Trophoblast cell (in vitro differentiated cells and primary cell): ENCODE measurements at regions not wholly inside any gene's neighbourhood (a gene's known extent, or its start where the extent isn't known, plus 50 kb on each side); places are given as distances from the start of the nearest gene placed in this dataset.

Source experiments
- DNase-seq, 2 donors: peaks; one replicate each; pipeline ENCODE4 v3.0.0-alpha.2; 2016
- H2AFZ ChIP-seq: 2 replicates; pipeline ENCODE4 v1.6.1; 2013; ENCODE audit warnings: low read length, moderate library complexity, mild to moderate bottlenecking; ENCODE audit not compliant: insufficient read depth, poor library complexity
- H2AK5ac ChIP-seq: 2 replicates; pipeline ENCODE4 v1.6.1; 2013; ENCODE audit warnings: mild to moderate bottlenecking, low read length
- H2BK120ac ChIP-seq: 2 replicates; pipeline ENCODE4 v1.6.1; 2013; ENCODE audit warnings: low read length, mild to moderate bottlenecking, moderate library complexity; ENCODE audit not compliant: insufficient read depth, poor library complexity
- H2BK12ac ChIP-seq: 2 replicates; pipeline ENCODE4 v1.6.1; 2013; ENCODE audit warnings: mild to moderate bottlenecking, low read length, moderate library complexity
- H2BK5ac ChIP-seq: 2 replicates; pipeline ENCODE4 v1.6.1; 2013; ENCODE audit warnings: low read length, low read depth, moderate library complexity, mild to moderate bottlenecking; ENCODE audit not compliant: poor library complexity
- H3K14ac ChIP-seq: 2 replicates; pipeline ENCODE4 v1.6.1; 2013; ENCODE audit warnings: mild to moderate bottlenecking, low read length
- H3K18ac ChIP-seq: 2 replicates; pipeline ENCODE4 v1.6.1; 2013; ENCODE audit warnings: mild to moderate bottlenecking, low read length
- H3K23ac ChIP-seq: 2 replicates; pipeline ENCODE4 v1.6.1; 2013; ENCODE audit warnings: low read length
- H3K27ac ChIP-seq: 2 replicates; pipeline ENCODE4 v1.5.1; 2013; ENCODE audit warnings: low read depth, mild to moderate bottlenecking, inconsistent platforms, low read length, moderate library complexity
- H3K27me3 ChIP-seq: 2 replicates; pipeline ENCODE4 v1.6.1; 2013; ENCODE audit warnings: inconsistent platforms, mild to moderate bottlenecking, low read length, moderate library complexity; ENCODE audit not compliant: insufficient read depth
- H3K36me3 ChIP-seq, 2 experiments: 1 replicate in 1 of 2; 2 replicates in 1 of 2; pipeline ENCODE4 v1.6.1; 2013; ENCODE audit warnings: low read length in 2 of 2, mild to moderate bottlenecking in 2 of 2, moderate library complexity in 1 of 2; ENCODE audit not compliant: insufficient read depth in 2 of 2, control insufficient read depth in 1 of 2
- H3K4ac ChIP-seq: 2 replicates; pipeline ENCODE4 v1.6.1; 2013; ENCODE audit warnings: low read depth, mild to moderate bottlenecking, low read length, moderate library complexity
- H3K4me1 ChIP-seq, 2 experiments: 1 replicate in 1 of 2; 2 replicates in 1 of 2; pipeline ENCODE4 v1.6.1; 2013; ENCODE audit warnings: low read length in 2 of 2, mild to moderate bottlenecking in 2 of 2, moderate library complexity in 1 of 2; ENCODE audit not compliant: insufficient read depth in 2 of 2, control insufficient read depth in 1 of 2
- H3K4me2 ChIP-seq: 2 replicates; pipeline ENCODE4 v1.6.1; 2013; ENCODE audit warnings: inconsistent platforms, mild to moderate bottlenecking, low read length, moderate library complexity
- H3K4me3 ChIP-seq: 2 replicates; pipeline ENCODE4 v1.5.1; 2013; ENCODE audit warnings: mild to moderate bottlenecking, low read depth, low read length, inconsistent platforms
- H3K79me1 ChIP-seq: one replicate; pipeline ENCODE4 v1.6.1; 2013; ENCODE audit warnings: low read length
- H3K79me2 ChIP-seq: 2 replicates; pipeline ENCODE4 v1.6.1; 2013; ENCODE audit warnings: low read length, mild to moderate bottlenecking; ENCODE audit not compliant: control insufficient read depth, insufficient read depth, poor library complexity
- H3K9ac ChIP-seq: 2 replicates; pipeline ENCODE4 v1.6.1; 2013; ENCODE audit warnings: mild to moderate bottlenecking, low read length
- H3K9me3 ChIP-seq: 2 replicates; pipeline ENCODE4 v1.6.1; 2013; ENCODE audit warnings: low read depth, mild to moderate bottlenecking, control low read depth, inconsistent platforms, low read length; ENCODE audit not compliant: insufficient read depth
- H4K12ac ChIP-seq: 2 replicates; pipeline ENCODE4 v1.6.1; 2013; ENCODE audit warnings: low read depth, mild to moderate bottlenecking, low read length, moderate library complexity
- H4K8ac ChIP-seq: 2 replicates; pipeline ENCODE4 v1.6.1; 2013; ENCODE audit warnings: low read depth, mild to moderate bottlenecking, low read length, moderate library complexity
- H4K91ac ChIP-seq: one replicate; pipeline ENCODE4 v1.6.1; 2013; ENCODE audit warnings: low read depth, mild to moderate bottlenecking, low read length, moderate library complexity
- WGBS: extraction: QIAGEN DNeasy Blood & Tissue Kit; methylation state at CpG from one replicate; pipeline ENCODE4 v1.1.7; 2013; ENCODE audit warnings: missing lambda C conversion rate; ENCODE audit not compliant: insufficient read length, insufficient coverage; ENCODE audit errors: extremely low coverage; 5-methylcytosine and 5-hydroxymethylcytosine counted together

DNA sequence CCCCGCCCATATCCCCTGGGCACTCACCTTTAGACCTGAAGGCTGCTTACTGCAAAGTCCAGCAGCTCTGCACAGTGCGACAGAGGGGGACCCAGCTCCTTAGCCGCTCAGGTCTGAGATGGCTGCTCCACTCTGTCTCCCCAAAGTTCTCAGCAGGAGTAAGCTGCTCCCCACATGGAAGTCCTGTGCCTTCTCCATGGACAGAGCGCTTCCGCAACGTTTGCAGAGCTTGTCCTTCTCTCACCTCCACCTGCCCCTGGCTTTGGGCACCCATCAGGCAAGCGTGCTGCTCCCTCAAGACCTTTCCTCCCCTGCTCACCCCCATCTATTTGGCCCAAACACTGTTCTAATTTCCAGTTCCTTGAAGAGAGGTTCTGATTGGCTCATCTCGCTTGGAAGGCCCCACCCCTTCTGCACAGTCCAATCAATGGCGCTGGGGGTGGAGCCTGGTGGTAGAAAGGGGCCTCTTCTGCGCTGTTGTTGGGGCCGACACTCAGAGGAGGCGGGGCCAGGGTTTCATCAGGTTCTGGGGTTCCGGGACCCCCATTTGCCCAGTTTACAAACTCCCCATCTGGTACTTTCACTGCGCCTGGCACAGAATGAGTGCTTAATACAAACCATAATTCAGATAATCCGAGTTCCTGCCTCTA, 137.2 kb downstream of the CYLD start:
- H3K4me1 ChIP-seq: peaks cover 0 to 3% of the 10 kb centered on the region in 2 experiments
- no peak overlapping the region for H2BK12ac ChIP-seq
- no peak overlapping the region for H3K4ac ChIP-seq
- H3K4me3 ChIP-seq: no peak overlapping the region
- no peak overlapping the region for H2BK5ac ChIP-seq
- no peak overlapping the region for H3K27ac ChIP-seq
- H3K14ac ChIP-seq: no peak overlapping the region
- H4K8ac ChIP-seq: no peak overlapping the region
- H4K91ac ChIP-seq: no peak overlapping the region
- H3K9ac ChIP-seq: no peak overlapping the region
- H3K27me3 ChIP-seq: no peaks in the 10 kb centered on the region
- H3K36me3 ChIP-seq: no peaks in the 10 kb centered on the region
- DNase-seq: no peak
- no peak overlapping the region for H3K23ac ChIP-seq
- no peaks in the 10 kb centered on the region for H3K79me2 ChIP-seq
- H2AK5ac ChIP-seq: no peak overlapping the region
- H3K4me2 ChIP-seq: no peak overlapping the region
- no peak overlapping the region for H3K18ac ChIP-seq
- H3K79me1 ChIP-seq: no peaks in the 10 kb centered on the region
- no CpG with 5 or more reads among the region's 15 CpGs for WGBS
- no peaks in the 10 kb centered on the region for H3K9me3 ChIP-seq
- H2BK120ac ChIP-seq: no peak overlapping the region
- no peak overlapping the region for H2AFZ ChIP-seq
- H4K12ac ChIP-seq: no peak overlapping the region

- H3K4me3 ChIP-seq: no peak overlapping the region
- H3K23ac ChIP-seq: no peak overlapping the region
- no peak overlapping the region for H2AK5ac ChIP-seq
- no peak overlapping the region for H3K18ac ChIP-seq
- no peak for DNase-seq
- no peak overlapping the region for H2AFZ ChIP-seq
- no peak overlapping the region for H2BK12ac ChIP-seq
- no peak overlapping the region for H3K4me2 ChIP-seq
- no peak overlapping the region for H3K4ac ChIP-seq
- H3K27me3 ChIP-seq: no peaks in the 10 kb centered on the region
- H3K4me1 ChIP-seq: peaks cover 0 to 3% of the 10 kb centered on the region in 2 experiments
- no peak overlapping the region for H4K8ac ChIP-seq
- no peaks in the 10 kb centered on the region for H3K79me1 ChIP-seq
- WGBS: no CpG with 5 or more reads among the region's 3 CpGs
- no peaks in the 10 kb centered on the region for H3K79me2 ChIP-seq
- no peak overlapping the region for H3K27ac ChIP-seq
- no peak overlapping the region for H3K9ac ChIP-seq
- no peak overlapping the region for H4K12ac ChIP-seq
- H3K9me3 ChIP-seq: no peaks in the 10 kb centered on the region
- no peak overlapping the region for H3K14ac ChIP-seq
- no peak overlapping the region for H2BK120ac ChIP-seq
- H4K91ac ChIP-seq: no peak overlapping the region
- H2BK5ac ChIP-seq: no peak overlapping the region
- H3K36me3 ChIP-seq: no peaks in the 10 kb centered on the region
Measured at GRCh38 chr16:50878536-50878935, 136.7 kb downstream of the CYLD start.

GRCh38 chr16:50876263-50876662, 134.4 kb downstream of the CYLD start:
- Histone ChIP-seq H4K8ac (no peak overlapping the region), H3K36me3 (no peaks in the 10 kb centered on the region), H3K18ac (no peak overlapping the region), H3K79me2 (no peaks in the 10 kb centered on the region), H3K27ac (no peak overlapping the region), H2AK5ac (no peak overlapping the region), H3K9ac (no peak overlapping the region), H3K4ac (no peak overlapping the region), H3K4me1 (peaks cover 0 to 3% of the 10 kb centered on the region in 2 experiments), H3K14ac (no peak overlapping the region), H4K91ac (no peak overlapping the region), H2BK120ac (no peak overlapping the region), H2AFZ (no peak overlapping the region), H4K12ac (no peak overlapping the region), H3K4me2 (no peak overlapping the region), H3K23ac (no peak overlapping the region), H2BK5ac (no peak overlapping the region), H2BK12ac (no peak overlapping the region), H3K79me1 (no peaks in the 10 kb centered on the region), H3K9me3 (no peaks in the 10 kb centered on the region), H3K4me3 (no peak overlapping the region), H3K27me3 (no peaks in the 10 kb centered on the region)
- no CpG with 5 or more reads among the region's 4 CpGs for WGBS
- DNase-seq: no peak

DNA sequence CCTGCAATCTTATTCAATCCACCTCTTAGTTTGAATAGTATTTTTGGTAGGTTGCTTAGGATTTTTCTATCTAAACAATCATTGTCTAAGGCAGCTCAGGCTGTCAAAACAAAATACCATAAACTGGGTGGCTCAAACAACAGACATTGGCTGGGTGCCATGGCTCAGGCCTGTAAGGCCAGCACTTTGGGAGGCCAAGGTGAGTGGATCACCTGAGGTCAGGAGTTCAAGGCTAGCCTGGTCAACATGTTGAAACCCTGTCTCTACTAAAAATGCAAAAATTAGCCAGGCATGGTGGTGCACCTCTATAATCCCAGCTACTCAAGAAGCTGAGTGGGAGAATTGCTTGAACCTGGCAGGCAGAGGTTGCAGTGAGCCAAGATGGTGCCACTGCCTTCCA, 126.7 kb downstream of the CYLD start:
- H3K79me1 ChIP-seq: no peaks in the 10 kb centered on the region
- H2BK120ac ChIP-seq: no peak overlapping the region
- no peak overlapping the region for H3K27ac ChIP-seq
- H4K12ac ChIP-seq: no peak overlapping the region
- no peak overlapping the region for H3K14ac ChIP-seq
- H4K91ac ChIP-seq: no peak overlapping the region
- H2BK12ac ChIP-seq: no peak overlapping the region
- H3K4me1 ChIP-seq: no peaks in the 10 kb centered on the region
- H2AK5ac ChIP-seq: no peak overlapping the region
- no peak for DNase-seq
- no peak overlapping the region for H3K23ac ChIP-seq
- H3K36me3 ChIP-seq: no peaks in the 10 kb centered on the region
- no peaks in the 10 kb centered on the region for H3K79me2 ChIP-seq
- no peak overlapping the region for H3K9ac ChIP-seq
- no peak overlapping the region for H3K4ac ChIP-seq
- H3K18ac ChIP-seq: no peak overlapping the region
- H3K27me3 ChIP-seq: no peaks in the 10 kb centered on the region
- H3K9me3 ChIP-seq: no peaks in the 10 kb centered on the region
- H3K4me3 ChIP-seq: no peak overlapping the region
- H4K8ac ChIP-seq: no peak overlapping the region
- no peak overlapping the region for H2AFZ ChIP-seq
- no peak overlapping the region for H2BK5ac ChIP-seq
- H3K4me2 ChIP-seq: no peak overlapping the region
